Skin epidermis (tissue), 12 donors: ENCODE measurements at regions not wholly inside any gene's neighbourhood (a gene's known extent, or its start where the extent isn't known, plus 50 kb on each side); places are given as distances from the start of the nearest gene placed in this dataset.

Source experiments
- H3K27ac ChIP-seq, 21 experiments: fragments of 200-600 bp; sonication (generic) in 11 of 21; one replicate each; pipeline ENCODE4 v1.5.0; 2020; ENCODE audit warnings: mild to moderate bottlenecking in 3 of 21, inconsistent platforms in 2 of 21, moderate library complexity in 2 of 21
- H3K4me3 ChIP-seq, 7 experiments: fragments of 200-600 bp; sonication (generic) in 2 of 7; one replicate each; pipeline ENCODE4 v1.5.0; 2020; ENCODE audit warnings: inconsistent platforms in 2 of 7, mild to moderate bottlenecking in 2 of 7, moderate library complexity in 1 of 7

GRCh38 chr1:214808845-214809460 lies 206.0 kb downstream of the CENPF start:
- no peak overlapping the region for H3K4me3 ChIP-seq
- H3K27ac ChIP-seq: no peak overlapping the region

GRCh38 chr1:214816603-214817002 lies 213.6 kb downstream of the CENPF start:
- H3K4me3 ChIP-seq: no peak overlapping the region
- H3K27ac ChIP-seq: no peak overlapping the region

- no peak overlapping the region for H3K27ac ChIP-seq
- H3K4me3 ChIP-seq: no peak overlapping the region
These were observed 220.5 kb downstream of the CENPF start for GRCh38 chr1:214823311-214824117.

GRCh38 chr1:214824763-214825162 lies 221.8 kb downstream of the CENPF start:
- no peak overlapping the region for H3K4me3 ChIP-seq

GRCh38 chr1:214826619-214827018 lies 223.6 kb downstream of the CENPF start:
- Histone ChIP-seq H3K4me3 (no peak overlapping the region), H3K27ac (no peak overlapping the region)

More at GRCh38 chr1:214824763-214825162, 221.8 kb downstream of the CENPF start:
- no peak overlapping the region for H3K27ac ChIP-seq

GRCh38 chr1:214827883-214828282 lies 224.9 kb downstream of the CENPF start:
- H3K4me3 ChIP-seq: no peak overlapping the region
- no peak overlapping the region for H3K27ac ChIP-seq

GRCh38 chr1:214830941-214831340 lies 227.9 kb downstream of the CENPF start:
- Histone ChIP-seq H3K27ac (no peak overlapping the region), H3K4me3 (no peak overlapping the region)

GRCh38 chr1:214831956-214832355 lies 229.0 kb downstream of the CENPF start:
- Histone ChIP-seq H3K4me3 (no peak overlapping the region), H3K27ac (no peak overlapping the region)

- Histone ChIP-seq H3K4me3 (no peak overlapping the region), H3K27ac (no peak overlapping the region)
These were observed 230.3 kb downstream of the CENPF start for GRCh38 chr1:214833178-214833756.

GRCh38 chr1:214837376-214837775 lies 234.4 kb downstream of the CENPF start:
- H3K4me3 ChIP-seq: no peak overlapping the region
- H3K27ac ChIP-seq: no peak overlapping the region

- H3K27ac ChIP-seq: no peak overlapping the region
- H3K4me3 ChIP-seq: no peak overlapping the region
These were observed 235.4 kb downstream of the CENPF start for GRCh38 chr1:214838351-214838750.

GRCh38 chr1:214840356-214840755 lies 237.4 kb downstream of the CENPF start:
- H3K4me3 ChIP-seq: no peak overlapping the region
- peak overlapping the region in 2 of 21 experiments; percentile 16 to 33 for H3K27ac ChIP-seq

GRCh38 chr1:214842856-214843255 lies 239.7 kb upstream of the KCNK2 start:
- H3K4me3 ChIP-seq: no peak overlapping the region
- no peak overlapping the region for H3K27ac ChIP-seq

- H3K27ac ChIP-seq: no peak overlapping the region
- H3K4me3 ChIP-seq: no peak overlapping the region
These were observed 239.3 kb upstream of the KCNK2 start for GRCh38 chr1:214843281-214843680.

- H3K27ac ChIP-seq: no peak overlapping the region
- no peak overlapping the region for H3K4me3 ChIP-seq
These were observed 238.2 kb upstream of the KCNK2 start for GRCh38 chr1:214844319-214844718.

GRCh38 chr1:214846276-214846675 lies 236.3 kb upstream of the KCNK2 start:
- peak overlapping the region in 2 of 21 experiments; percentile 9 to 23 for H3K27ac ChIP-seq
- no peak overlapping the region for H3K4me3 ChIP-seq

GRCh38 chr1:214847071-214847810 lies 235.3 kb upstream of the KCNK2 start:
- H3K27ac ChIP-seq: peak overlapping the region in 2 of 21 experiments; percentile 9 to 21
- H3K4me3 ChIP-seq: no peak overlapping the region

GRCh38 chr1:214848101-214848500 lies 234.4 kb upstream of the KCNK2 start:
- no peak overlapping the region for H3K4me3 ChIP-seq
- H3K27ac ChIP-seq: peak overlapping the region in 1 of 21 experiments; percentile 21

GRCh38 chr1:214850432-214851050 lies 232.0 kb upstream of the KCNK2 start:
- H3K4me3 ChIP-seq: no peak overlapping the region
- no peak overlapping the region for H3K27ac ChIP-seq

- Histone ChIP-seq H3K27ac (no peak overlapping the region), H3K4me3 (no peak overlapping the region)
These were observed 229.2 kb upstream of the KCNK2 start for GRCh38 chr1:214853340-214853739.
